ENCODE measurements at regions not wholly inside any gene's neighbourhood (a gene's known extent, or its start where the extent isn't known, plus 50 kb on each side); places are given as distances from the start of the nearest gene placed in this dataset.

GRCh38 chr5:163345216-163345615, 92.2 kb upstream of the CCNG1 start:
- H3K4me3 ChIP-seq: no peak overlapping the region
- Mint-ChIP-seq H3K36me3 (ENCODE audit: low read depth) (no peaks in the 10 kb centered on the region), H3K27ac (no peak overlapping the region), H3K27me3 (ENCODE audit: insufficient read depth, low read depth, poor library complexity) (peaks cover 2% of the 10 kb centered on the region), H3K9me3 (no peaks in the 10 kb centered on the region), H3K4me3 (no peak overlapping the region), H3K4me1 (peaks cover 12% of the 10 kb centered on the region)
- H3K27me3 ChIP-seq (ENCODE audit: insufficient read depth): no peaks in the 10 kb centered on the region
- no peak overlapping the region for H3K4me2 ChIP-seq
- H3K79me2 ChIP-seq (replicated peaks; ENCODE audit: insufficient read depth): no peaks in the 10 kb centered on the region
- no peaks in the 10 kb centered on the region for H3K36me3 ChIP-seq (ENCODE audit: insufficient read depth)
- H3K4me1 ChIP-seq (ENCODE audit: insufficient read depth): peaks cover 7% of the 10 kb centered on the region; the same call in 1 of the 2 replicates
- no peaks in the 10 kb centered on the region for H3K9me2 ChIP-seq (ENCODE audit: insufficient read depth)
- no peak overlapping the region for H3K27ac ChIP-seq (ENCODE audit: low read depth)
- no peak for DNase-seq (ENCODE audit: low spot score)
- no peaks in the 10 kb centered on the region for H3F3A ChIP-seq (replicated peaks; ENCODE audit: low read depth)
- H4K20me1 ChIP-seq (replicated peaks; ENCODE audit: insufficient read depth): no peaks in the 10 kb centered on the region
- TF ChIP-seq ZNF331 (CRISPR knock-in tag; IDR thresholded peaks at IDR 0.05; ENCODE audit: low read depth) (no peak), REST (IDR thresholded peaks at IDR 0.05; ENCODE audit: unreplicated experiment) (no peak), EZH2phosphoT487 (IDR thresholded peaks at IDR 0.05; ENCODE audit: unreplicated experiment) (no peak), EZH2 (IDR thresholded peaks at IDR 0.05; ENCODE audit: low read depth, unreplicated experiment) (no peak)
- H2AFZ ChIP-seq: no peak overlapping the region; the same call in 1 of the 2 replicates
- no peak for ATAC-seq

GRCh38 chr5:163347671-163348070, 89.7 kb upstream of the CCNG1 start:
- peaks cover 7% of the 10 kb centered on the region; the same call in 1 of the 2 replicates for H3K4me1 ChIP-seq (ENCODE audit: insufficient read depth)
- TF ChIP-seq CTCF (conservative IDR thresholded peaks at IDR 0.05; ENCODE audit: low read depth in 2 of 2) (peak; percentile 88 to 100), NANOG (IDR thresholded peaks at IDR 0.05; ENCODE audit: borderline replicate concordance) (no peak)
- Mint-ChIP-seq H3K27ac (peak overlapping the region; percentile 81), H3K4me1 (peaks cover 12% of the 10 kb centered on the region), H3K36me3 (ENCODE audit: low read depth) (no peaks in the 10 kb centered on the region), H3K4me3 (no peak overlapping the region), H3K9me3 (no peaks in the 10 kb centered on the region), H3K27me3 (ENCODE audit: insufficient read depth, low read depth, poor library complexity) (peaks cover 2% of the 10 kb centered on the region)
- H3K4me3 ChIP-seq: no peak overlapping the region
- no peak overlapping the region for H3K27ac ChIP-seq (ENCODE audit: low read depth)
- no peaks in the 10 kb centered on the region for H4K20me1 ChIP-seq (replicated peaks; ENCODE audit: insufficient read depth)
- 0 out of 2 replicates have a peak overlapping the region, but pooled peaks have one; percentile 0 for H2AFZ ChIP-seq
- peak; percentile 85 for ATAC-seq
- no peaks in the 10 kb centered on the region for H3K79me2 ChIP-seq (replicated peaks; ENCODE audit: insufficient read depth)
- no peaks in the 10 kb centered on the region for H3K36me3 ChIP-seq (ENCODE audit: insufficient read depth)
- no peaks in the 10 kb centered on the region for H3F3A ChIP-seq (replicated peaks; ENCODE audit: low read depth)
- H3K27me3 ChIP-seq (ENCODE audit: insufficient read depth): no peaks in the 10 kb centered on the region
- H3K9me2 ChIP-seq (ENCODE audit: insufficient read depth): no peaks in the 10 kb centered on the region
- DNase-seq (ENCODE audit: low spot score): peak; percentile 84
- no peak overlapping the region for H3K4me2 ChIP-seq

All from GM23338 (cell line).